Lower leg skin (tissue), 4 donors: ENCODE measurements at regions not wholly inside any gene's neighbourhood (a gene's known extent, or its start where the extent isn't known, plus 50 kb on each side); places are given as distances from the start of the nearest gene placed in this dataset.

Experiments used
- DNase-seq, 2 donors: peaks; one replicate each; pipeline ENCODE4 v3.0.0-alpha.2; 2019; ENCODE audit warnings: low spot score in 2 of 2
- H3K4me3 ChIP-seq: fragments of 200-600 bp; sonication (generic); 2 replicates; pipeline ENCODE4 v1.5.1; 2017; ENCODE audit warnings: mild to moderate bottlenecking, low read depth; ENCODE audit not compliant: poor library complexity, severe bottlenecking
- POLR2A ChIP-seq, 2 donors: fragments of 450-650 bp; IDR thresholded peaks; one replicate each; pipeline ENCODE4 v1.6.1; 2016 to 2017; ENCODE audit warnings: antibody characterized with exemption in 2 of 2, mild to moderate bottlenecking in 1 of 2, moderate library complexity in 1 of 2
- WGBS, 2 donors: methylation state at CpG; one replicate each; pipeline ENCODE4 v1.1.5; 2018; 5-methylcytosine and 5-hydroxymethylcytosine counted together
- intact Hi-C: fragments of 100-400 bp; cut with DNase I; formaldehyde crosslinking; loops from one replicate; pipeline ENCODE4 v1.15.0; 2023; ENCODE audit warnings: low total_unique reads
- TF ChIP-seq, protein P1 (sequence below), 3 donors: fragments of 450-650 bp; IDR thresholded peaks; one replicate each; pipeline ENCODE4 v1.5.1; 2016; ENCODE audit warnings: antibody characterized with exemption in 3 of 3, mild to moderate bottlenecking in 3 of 3, moderate library complexity in 2 of 3

DNA sequence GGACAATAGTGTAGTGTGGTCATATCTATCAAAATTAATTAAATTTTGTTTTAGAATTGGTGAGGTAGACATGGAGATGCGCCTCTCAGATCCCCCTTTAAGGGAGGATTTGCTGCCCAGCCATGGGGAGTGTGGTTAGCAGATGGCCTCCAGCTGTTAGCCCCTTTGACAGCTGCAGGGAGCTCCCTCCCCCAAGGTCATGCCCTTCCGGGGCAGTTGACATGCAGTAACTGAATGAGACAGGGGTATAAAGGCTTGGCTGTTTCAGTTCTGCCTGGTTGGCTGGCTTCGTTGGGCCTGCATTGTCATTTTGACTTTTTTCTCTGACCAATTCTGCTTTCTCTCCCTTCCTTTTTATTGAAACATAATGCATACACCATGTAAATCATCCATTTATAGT lies 291.5 kb upstream of the SRRM4 start:
- peak in 1 of 2 donors; percentile 36 for DNase-seq
- intact Hi-C loops, result no loop called here
- H3K4me3 ChIP-seq, result no peak overlapping the region
- WGBS, 2 donors, result 26% methylated on average over 3 of the region's 3 CpGs
- no peak for TF ChIP-seq POLR2A (IDR thresholded peaks at IDR 0.05)
- TF ChIP-seq, protein P1, sequence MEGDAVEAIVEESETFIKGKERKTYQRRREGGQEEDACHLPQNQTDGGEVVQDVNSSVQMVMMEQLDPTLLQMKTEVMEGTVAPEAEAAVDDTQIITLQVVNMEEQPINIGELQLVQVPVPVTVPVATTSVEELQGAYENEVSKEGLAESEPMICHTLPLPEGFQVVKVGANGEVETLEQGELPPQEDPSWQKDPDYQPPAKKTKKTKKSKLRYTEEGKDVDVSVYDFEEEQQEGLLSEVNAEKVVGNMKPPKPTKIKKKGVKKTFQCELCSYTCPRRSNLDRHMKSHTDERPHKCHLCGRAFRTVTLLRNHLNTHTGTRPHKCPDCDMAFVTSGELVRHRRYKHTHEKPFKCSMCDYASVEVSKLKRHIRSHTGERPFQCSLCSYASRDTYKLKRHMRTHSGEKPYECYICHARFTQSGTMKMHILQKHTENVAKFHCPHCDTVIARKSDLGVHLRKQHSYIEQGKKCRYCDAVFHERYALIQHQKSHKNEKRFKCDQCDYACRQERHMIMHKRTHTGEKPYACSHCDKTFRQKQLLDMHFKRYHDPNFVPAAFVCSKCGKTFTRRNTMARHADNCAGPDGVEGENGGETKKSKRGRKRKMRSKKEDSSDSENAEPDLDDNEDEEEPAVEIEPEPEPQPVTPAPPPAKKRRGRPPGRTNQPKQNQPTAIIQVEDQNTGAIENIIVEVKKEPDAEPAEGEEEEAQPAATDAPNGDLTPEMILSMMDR (IDR thresholded peaks at IDR 0.05), result no peak

GRCh38 chr12:118690506-118690905 lies 290.8 kb upstream of the SRRM4 start:
- no peak overlapping the region for H3K4me3 ChIP-seq
- WGBS, 2 donors, result 45 to 54% methylated on average over 3 of the region's 3 CpGs
- intact Hi-C loops, result no loop called here
- TF ChIP-seq, protein P1 (IDR thresholded peaks at IDR 0.05), result no peak
- TF ChIP-seq POLR2A (IDR thresholded peaks at IDR 0.05), result no peak
- DNase-seq, result no peak

DNA sequence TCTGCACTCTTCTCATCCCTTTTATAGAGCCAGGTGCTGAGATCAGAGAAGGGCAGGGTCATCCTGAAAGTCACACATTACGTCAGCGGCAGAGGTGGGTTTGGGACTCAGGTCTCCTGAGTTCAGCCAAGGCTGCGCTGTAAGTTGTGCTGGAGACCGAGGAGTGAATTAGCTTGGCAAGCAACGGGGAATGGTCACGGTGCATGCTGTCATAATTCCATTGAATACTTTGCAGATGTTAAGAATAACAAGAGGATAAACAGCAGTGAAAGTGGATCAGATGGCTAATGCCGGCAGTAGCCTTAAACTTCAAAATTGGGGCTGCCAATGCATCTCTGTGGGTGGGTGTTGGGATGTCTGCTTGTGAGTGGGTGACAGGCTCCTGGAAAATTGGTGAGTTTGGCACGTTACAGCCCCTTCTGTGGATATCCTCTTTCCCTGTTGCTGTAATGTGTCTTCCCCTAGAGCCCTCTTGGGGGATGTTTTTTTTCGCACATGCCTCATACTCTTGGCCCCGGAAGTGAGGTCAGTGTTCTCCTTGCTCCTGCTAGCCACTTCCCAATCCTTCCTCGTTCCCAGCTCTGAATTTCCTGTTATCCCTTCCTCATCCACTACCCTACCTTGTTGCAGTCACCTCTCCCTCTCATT lies 287.1 kb upstream of the SRRM4 start:
- peak in 1 of 2 donors; percentile 49 for DNase-seq
- intact Hi-C loops, result no loop called here
- no peak overlapping the region for H3K4me3 ChIP-seq
- 66 to 70% methylated on average over 11 of the region's 11 CpGs for WGBS, 2 donors
- TF ChIP-seq, protein P1 (IDR thresholded peaks at IDR 0.05), result no peak
- no peak for TF ChIP-seq POLR2A (IDR thresholded peaks at IDR 0.05)

DNA sequence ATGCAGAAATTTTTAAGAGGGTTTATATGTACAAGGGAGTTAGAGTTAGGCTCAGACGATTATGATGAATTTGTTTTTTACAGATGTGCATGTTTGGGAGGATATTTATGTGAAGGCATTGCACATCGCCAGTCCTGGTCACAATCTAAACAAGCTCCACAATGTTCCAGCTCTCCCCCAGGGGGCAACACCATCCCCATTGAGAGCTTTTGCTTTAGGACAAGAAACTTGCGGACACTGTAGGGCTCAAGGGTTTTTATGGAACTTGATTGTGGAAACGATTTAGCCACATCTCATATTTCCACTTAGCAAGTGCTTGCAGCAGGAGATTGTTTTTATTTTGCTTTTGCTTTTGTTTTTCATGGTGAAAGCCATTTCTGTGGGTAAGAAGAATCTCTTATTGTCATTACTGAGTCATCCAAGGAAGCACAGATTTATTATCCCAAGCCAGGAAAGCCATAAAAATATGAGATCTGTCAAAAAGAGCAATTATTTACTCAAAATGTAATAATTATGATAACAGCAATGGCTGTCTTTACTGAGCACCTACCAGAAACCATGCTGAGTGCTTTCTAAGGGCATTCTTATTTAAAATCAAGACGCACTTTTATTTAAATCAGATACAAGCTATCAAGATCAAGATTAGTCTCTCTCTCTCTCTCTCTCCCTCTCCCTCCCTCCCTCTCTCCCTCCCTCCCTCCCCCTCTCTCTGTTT lies 276.7 kb upstream of the SRRM4 start:
- WGBS, 2 donors, result 57 to 59% methylated on average over 5 of the region's 5 CpGs
- intact Hi-C loops, result no loop called here
- DNase-seq, result no peak
- TF ChIP-seq, protein P1 (IDR thresholded peaks at IDR 0.05), result no peak
- no peak for TF ChIP-seq POLR2A (IDR thresholded peaks at IDR 0.05)
- H3K4me3 ChIP-seq, result no peak overlapping the region

GRCh38 chr12:118706437-118706836 lies 274.9 kb upstream of the SRRM4 start:
- no peak overlapping the region for H3K4me3 ChIP-seq
- DNase-seq, result no peak
- intact Hi-C loops, result no loop called here
- TF ChIP-seq, protein P1 (IDR thresholded peaks at IDR 0.05), result no peak
- no peak for TF ChIP-seq POLR2A (IDR thresholded peaks at IDR 0.05)
